PC-3 (cell line): ENCODE measurements at regions not wholly inside any gene's neighbourhood (a gene's known extent, or its start where the extent isn't known, plus 50 kb on each side); places are given as distances from the start of the nearest gene placed in this dataset.
"Not testable (repeated sequence)": the region's sequence is repeated elsewhere in the genome, so short reads cannot be mapped to it uniquely, and the experiment has no call there.

Experiments
- EZH2phosphoT487 ChIP-seq: fragments of 300-600 bp; sonication (generic); IDR thresholded peaks from 2 replicates; pipeline ENCODE4 v1.6.1; 2018; ENCODE audit warnings: mild to moderate bottlenecking, antibody characterized with exemption, low read length, borderline replicate concordance
- TF ChIP-seq, protein P1 (sequence below): fragments of 300-600 bp; sonication (generic); conservative IDR thresholded peaks from 2 replicates; pipeline ENCODE4 v1.5.1; 2017; ENCODE audit warnings: antibody characterized with exemption, low read depth, mild to moderate bottlenecking, low read length

DNA sequence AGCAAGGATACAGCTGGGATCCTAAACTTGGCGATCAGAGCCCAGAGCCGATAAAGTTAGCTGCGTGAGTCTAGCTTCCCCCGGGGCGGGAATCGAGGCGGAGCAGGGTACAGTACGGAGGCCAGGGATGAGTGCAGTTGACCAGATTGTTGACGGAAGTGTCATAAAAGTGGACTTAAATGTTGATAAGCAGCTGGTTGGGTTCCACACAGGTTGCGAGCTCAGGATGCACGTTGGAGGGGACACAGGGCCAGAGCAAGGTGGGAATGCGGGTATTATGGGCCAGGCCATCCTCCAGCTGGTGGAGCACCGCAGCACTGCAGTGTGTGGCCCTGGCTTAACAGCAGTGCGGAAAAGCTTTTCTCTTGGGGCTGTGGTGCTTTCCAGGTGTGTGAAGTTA, 76.0 kb upstream of the PZP start:
- TF ChIP-seq, protein P1, sequence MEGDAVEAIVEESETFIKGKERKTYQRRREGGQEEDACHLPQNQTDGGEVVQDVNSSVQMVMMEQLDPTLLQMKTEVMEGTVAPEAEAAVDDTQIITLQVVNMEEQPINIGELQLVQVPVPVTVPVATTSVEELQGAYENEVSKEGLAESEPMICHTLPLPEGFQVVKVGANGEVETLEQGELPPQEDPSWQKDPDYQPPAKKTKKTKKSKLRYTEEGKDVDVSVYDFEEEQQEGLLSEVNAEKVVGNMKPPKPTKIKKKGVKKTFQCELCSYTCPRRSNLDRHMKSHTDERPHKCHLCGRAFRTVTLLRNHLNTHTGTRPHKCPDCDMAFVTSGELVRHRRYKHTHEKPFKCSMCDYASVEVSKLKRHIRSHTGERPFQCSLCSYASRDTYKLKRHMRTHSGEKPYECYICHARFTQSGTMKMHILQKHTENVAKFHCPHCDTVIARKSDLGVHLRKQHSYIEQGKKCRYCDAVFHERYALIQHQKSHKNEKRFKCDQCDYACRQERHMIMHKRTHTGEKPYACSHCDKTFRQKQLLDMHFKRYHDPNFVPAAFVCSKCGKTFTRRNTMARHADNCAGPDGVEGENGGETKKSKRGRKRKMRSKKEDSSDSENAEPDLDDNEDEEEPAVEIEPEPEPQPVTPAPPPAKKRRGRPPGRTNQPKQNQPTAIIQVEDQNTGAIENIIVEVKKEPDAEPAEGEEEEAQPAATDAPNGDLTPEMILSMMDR: not testable (repeated sequence)
- TF ChIP-seq EZH2phosphoT487: not testable (repeated sequence)
